Caki2 (cell line): ENCODE measurements at regions not wholly inside any gene's neighbourhood (a gene's known extent, or its start where the extent isn't known, plus 50 kb on each side); places are given as distances from the start of the nearest gene placed in this dataset.

Experiments used
- DNase-seq: peaks from one replicate; pipeline ENCODE4 v3.0.0-alpha.2; 2015; ENCODE audit warnings: low read depth
- in situ Hi-C: cut with HindIII; loops from 2 replicates; pipeline ENCODE4 v1.10.0; 2016; ENCODE audit warnings: low sequenced_read_pairs, low pct_unique_long_range_greater_than_20kb, mixed read lengths

GRCh38 chrX:140848800-140849199 is 139.2 kb downstream of the LINC00632 start:
- in situ Hi-C loops: no loop called here
- no peak for DNase-seq

- in situ Hi-C loops: no loop called here
These were observed 141.7 kb upstream of the SPANXB1 start for GRCh38 chrX:140860718-140861117.

GRCh38 chrX:140866446-140866845 is 135.9 kb upstream of the SPANXB1 start:
- no peak for DNase-seq

More at GRCh38 chrX:140860718-140861117, 141.7 kb upstream of the SPANXB1 start:
- DNase-seq: no peak

GRCh38 chrX:140912606-140913005 is 89.8 kb upstream of the SPANXB1 start:
- no peak for DNase-seq
- in situ Hi-C loops: loop anchor here (25.0 kb wide), 1 partner anchor 100 kb away; no protein-coding TSS in a partner anchor

More at GRCh38 chrX:140866446-140866845, 135.9 kb upstream of the SPANXB1 start:
- in situ Hi-C loops: no loop called here

- in situ Hi-C loops: loop anchor here (25.0 kb wide), 1 partner anchor 102 kb away; no protein-coding TSS in a partner anchor
- DNase-seq: no peak
These were observed 88.4 kb upstream of the SPANXB1 start for GRCh38 chrX:140913802-140914501.

GRCh38 chrX:140916872-140917271 is 85.5 kb upstream of the SPANXB1 start:
- DNase-seq: no peak
- in situ Hi-C loops: loop anchor here (25.0 kb wide), 1 partner anchor 105 kb away; no protein-coding TSS in a partner anchor

GRCh38 chrX:140917354-140918115 is 84.9 kb upstream of the SPANXB1 start:
- DNase-seq: no peak
- in situ Hi-C loops: loop anchor here (25.0 kb wide), 1 partner anchor 105 kb away; no protein-coding TSS in a partner anchor

GRCh38 chrX:140918398-140919038 is 83.9 kb upstream of the SPANXB1 start:
- in situ Hi-C loops: loop anchor here (25.0 kb wide), 1 partner anchor 106 kb away; no protein-coding TSS in a partner anchor
- DNase-seq: peak; percentile 83

GRCh38 chrX:140920416-140920815 is 82.0 kb upstream of the SPANXB1 start:
- no peak for DNase-seq
- in situ Hi-C loops: loop anchor here (25.0 kb wide), 1 partner anchor 108 kb away; no protein-coding TSS in a partner anchor

- DNase-seq: no peak
- in situ Hi-C loops: loop anchor here (25.0 kb wide), 1 partner anchor 111 kb away; no protein-coding TSS in a partner anchor
These were observed 79.3 kb upstream of the SPANXB1 start for GRCh38 chrX:140923118-140923517.

- in situ Hi-C loops: no loop called here
These were observed 73.7 kb upstream of the SPANXB1 start for GRCh38 chrX:140928739-140929138.

GRCh38 chrX:140933016-140933415 is 69.4 kb upstream of the SPANXB1 start:
- no peak for DNase-seq
- in situ Hi-C loops: no loop called here

More at GRCh38 chrX:140928739-140929138, 73.7 kb upstream of the SPANXB1 start:
- no peak for DNase-seq

GRCh38 chrX:140933874-140934655 is 68.3 kb upstream of the SPANXB1 start:
- in situ Hi-C loops: no loop called here

GRCh38 chrX:140943513-140943912 is 58.9 kb upstream of the SPANXB1 start:
- no peak for DNase-seq
- in situ Hi-C loops: no loop called here

More at GRCh38 chrX:140933874-140934655, 68.3 kb upstream of the SPANXB1 start:
- no peak for DNase-seq

GRCh38 chrX:140944710-140945109 is 57.7 kb upstream of the SPANXB1 start:
- DNase-seq: no peak
- in situ Hi-C loops: no loop called here

GRCh38 chrX:140948827-140949226 is 53.6 kb upstream of the SPANXB1 start:
- in situ Hi-C loops: no loop called here
- DNase-seq: no peak

- peak; percentile 51 for DNase-seq
These were observed 53.2 kb upstream of the SPANXB1 start for GRCh38 chrX:140949233-140949632.

More at GRCh38 chrX:140949233-140949632, 53.2 kb upstream of the SPANXB1 start:
- in situ Hi-C loops: no loop called here
